ENCODE measurements at regions not wholly inside any gene's neighbourhood (a gene's known extent, or its start where the extent isn't known, plus 50 kb on each side); places are given as distances from the start of the nearest gene placed in this dataset.

- H3K79me2 ChIP-seq (ENCODE audit: insufficient read depth, low read length): no peaks in the 10 kb centered on the region
- Mint-ChIP-seq H3K4me1 (ENCODE audit: low read depth, unreplicated experiment) (peaks cover 6% of the 10 kb centered on the region), H3K9me3 (ENCODE audit: unreplicated experiment) (no peaks in the 10 kb centered on the region), H3K27me3 (ENCODE audit: low read depth, unreplicated experiment) (no peaks in the 10 kb centered on the region), H3K27ac (ENCODE audit: unreplicated experiment) (no peak overlapping the region), H3K4me3 (ENCODE audit: unreplicated experiment) (no peak overlapping the region), H3K36me3 (ENCODE audit: low read depth, unreplicated experiment) (no peaks in the 10 kb centered on the region)
- FAIRE-seq: no peak
- no peak for TF ChIP-seq EZH2 (IDR thresholded peaks at IDR 0.05; ENCODE audit: insufficient read depth, low read length)
- TF ChIP-seq, protein P1, sequence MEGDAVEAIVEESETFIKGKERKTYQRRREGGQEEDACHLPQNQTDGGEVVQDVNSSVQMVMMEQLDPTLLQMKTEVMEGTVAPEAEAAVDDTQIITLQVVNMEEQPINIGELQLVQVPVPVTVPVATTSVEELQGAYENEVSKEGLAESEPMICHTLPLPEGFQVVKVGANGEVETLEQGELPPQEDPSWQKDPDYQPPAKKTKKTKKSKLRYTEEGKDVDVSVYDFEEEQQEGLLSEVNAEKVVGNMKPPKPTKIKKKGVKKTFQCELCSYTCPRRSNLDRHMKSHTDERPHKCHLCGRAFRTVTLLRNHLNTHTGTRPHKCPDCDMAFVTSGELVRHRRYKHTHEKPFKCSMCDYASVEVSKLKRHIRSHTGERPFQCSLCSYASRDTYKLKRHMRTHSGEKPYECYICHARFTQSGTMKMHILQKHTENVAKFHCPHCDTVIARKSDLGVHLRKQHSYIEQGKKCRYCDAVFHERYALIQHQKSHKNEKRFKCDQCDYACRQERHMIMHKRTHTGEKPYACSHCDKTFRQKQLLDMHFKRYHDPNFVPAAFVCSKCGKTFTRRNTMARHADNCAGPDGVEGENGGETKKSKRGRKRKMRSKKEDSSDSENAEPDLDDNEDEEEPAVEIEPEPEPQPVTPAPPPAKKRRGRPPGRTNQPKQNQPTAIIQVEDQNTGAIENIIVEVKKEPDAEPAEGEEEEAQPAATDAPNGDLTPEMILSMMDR (IDR thresholded peaks at IDR 0.05; ENCODE audit: insufficient read depth, low read depth, low read length): no peak
- no peaks in the 10 kb centered on the region for H4K20me1 ChIP-seq (ENCODE audit: insufficient read depth, low read length)
- H3K9ac ChIP-seq (ENCODE audit: low read length): no peak overlapping the region
- H3K4me3 ChIP-seq (ENCODE audit: insufficient read depth, low read depth, low read length): no peak overlapping the region
- no peaks in the 10 kb centered on the region for H3K27me3 ChIP-seq (ENCODE audit: insufficient read depth, low read length)
- no peak overlapping the region for H3K4me2 ChIP-seq (ENCODE audit: low read length)
- no peaks in the 10 kb centered on the region for H3K4me1 ChIP-seq (ENCODE audit: insufficient read depth, low read length)
- peaks cover 4% of the 10 kb centered on the region for H3K9me3 ChIP-seq (ENCODE audit: insufficient read depth, low read depth, low read length)
- H3K36me3 ChIP-seq (ENCODE audit: insufficient read depth, low read length): no peaks in the 10 kb centered on the region
- DNase-seq (ENCODE audit: low read depth): no peak
- H3K27ac ChIP-seq (ENCODE audit: low read depth, low read length): no peak overlapping the region
- no peak overlapping the region for H2AFZ ChIP-seq (ENCODE audit: low read depth, low read length)
Observed at GRCh38 chr14:87547536-87547935, 445.4 kb downstream of the GALC start.

DNA sequence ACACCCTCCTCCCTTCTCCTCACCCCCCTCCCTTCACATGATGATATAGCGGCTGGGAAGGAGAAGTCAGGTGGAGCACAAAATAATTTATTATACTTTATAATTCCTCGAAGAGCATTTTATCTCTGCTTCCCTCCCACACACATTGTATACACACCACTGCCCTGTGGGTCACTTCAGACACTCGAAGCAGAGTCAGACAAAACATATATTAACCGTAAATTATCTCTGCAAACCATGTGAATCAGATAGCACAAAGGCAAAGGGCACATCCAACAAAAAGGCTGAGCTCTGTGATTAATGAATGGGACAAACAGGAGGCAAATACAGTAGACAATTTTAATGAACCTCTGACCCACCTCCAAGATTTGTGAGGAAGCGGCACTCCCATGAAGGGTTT is 450.7 kb downstream of the GALC start:
- no peak for DNase-seq (ENCODE audit: low read depth)
- H3K4me2 ChIP-seq (ENCODE audit: low read length): no peak overlapping the region
- no peaks in the 10 kb centered on the region for H3K79me2 ChIP-seq (ENCODE audit: insufficient read depth, low read length)
- H3K4me1 ChIP-seq (ENCODE audit: insufficient read depth, low read length): no peaks in the 10 kb centered on the region
- Mint-ChIP-seq H3K36me3 (ENCODE audit: low read depth, unreplicated experiment) (no peaks in the 10 kb centered on the region), H3K4me1 (ENCODE audit: low read depth, unreplicated experiment) (peaks cover 2% of the 10 kb centered on the region), H3K27me3 (ENCODE audit: low read depth, unreplicated experiment) (no peaks in the 10 kb centered on the region), H3K4me3 (ENCODE audit: unreplicated experiment) (no peak overlapping the region), H3K9me3 (ENCODE audit: unreplicated experiment) (peaks cover 4% of the 10 kb centered on the region), H3K27ac (ENCODE audit: unreplicated experiment) (no peak overlapping the region)
- no peak for FAIRE-seq
- no peaks in the 10 kb centered on the region for H3K27me3 ChIP-seq (ENCODE audit: insufficient read depth, low read length)
- H4K20me1 ChIP-seq (ENCODE audit: insufficient read depth, low read length): no peaks in the 10 kb centered on the region
- no peak for TF ChIP-seq EZH2 (IDR thresholded peaks at IDR 0.05; ENCODE audit: insufficient read depth, low read length)
- TF ChIP-seq, protein P1 (IDR thresholded peaks at IDR 0.05; ENCODE audit: insufficient read depth, low read depth, low read length): no peak
- H3K27ac ChIP-seq (ENCODE audit: low read depth, low read length): no peak overlapping the region
- H3K4me3 ChIP-seq (ENCODE audit: insufficient read depth, low read depth, low read length): no peak overlapping the region
- H3K36me3 ChIP-seq (ENCODE audit: insufficient read depth, low read length): no peaks in the 10 kb centered on the region
- H3K9ac ChIP-seq (ENCODE audit: low read length): no peak overlapping the region
- no peaks in the 10 kb centered on the region for H3K9me3 ChIP-seq (ENCODE audit: insufficient read depth, low read depth, low read length)
- no peak overlapping the region for H2AFZ ChIP-seq (ENCODE audit: low read depth, low read length)

GRCh38 chr14:87540339-87540738 is 452.6 kb downstream of the GALC start:
- Histone ChIP-seq H4K20me1 (ENCODE audit: insufficient read depth, low read length) (no peaks in the 10 kb centered on the region), H3K27ac (ENCODE audit: low read depth, low read length) (no peak overlapping the region), H3K9ac (ENCODE audit: low read length) (no peak overlapping the region), H3K27me3 (ENCODE audit: insufficient read depth, low read length) (no peaks in the 10 kb centered on the region), H3K4me3 (ENCODE audit: insufficient read depth, low read depth, low read length) (no peak overlapping the region), H2AFZ (ENCODE audit: low read depth, low read length) (no peak overlapping the region), H3K4me2 (ENCODE audit: low read length) (no peak overlapping the region), H3K36me3 (ENCODE audit: insufficient read depth, low read length) (no peaks in the 10 kb centered on the region), H3K79me2 (ENCODE audit: insufficient read depth, low read length) (no peaks in the 10 kb centered on the region), H3K4me1 (ENCODE audit: insufficient read depth, low read length) (no peaks in the 10 kb centered on the region), H3K9me3 (ENCODE audit: insufficient read depth, low read depth, low read length) (no peaks in the 10 kb centered on the region)
- Mint-ChIP-seq H3K27ac (ENCODE audit: unreplicated experiment) (no peak overlapping the region), H3K36me3 (ENCODE audit: low read depth, unreplicated experiment) (no peaks in the 10 kb centered on the region), H3K27me3 (ENCODE audit: low read depth, unreplicated experiment) (no peaks in the 10 kb centered on the region), H3K4me3 (ENCODE audit: unreplicated experiment) (no peak overlapping the region), H3K4me1 (ENCODE audit: low read depth, unreplicated experiment) (peaks cover 2% of the 10 kb centered on the region), H3K9me3 (ENCODE audit: unreplicated experiment) (peaks cover 4% of the 10 kb centered on the region)
- no peak for TF ChIP-seq EZH2 (IDR thresholded peaks at IDR 0.05; ENCODE audit: insufficient read depth, low read length)
- DNase-seq (ENCODE audit: low read depth): no peak
- FAIRE-seq: no peak
